Neuronal stem cell (in vitro differentiated cells): ENCODE measurements at regions not wholly inside any gene's neighbourhood (a gene's known extent, or its start where the extent isn't known, plus 50 kb on each side); places are given as distances from the start of the nearest gene placed in this dataset.

Experiments used
- DNase-seq: peaks from one replicate; pipeline ENCODE4 v3.0.0-alpha.2; 2013; ENCODE audit warnings: low spot score
- H2AFZ ChIP-seq: one replicate; pipeline ENCODE4 v1.6.1; 2013; ENCODE audit warnings: mild to moderate bottlenecking, low read length, inconsistent platforms
- H2AK5ac ChIP-seq: 2 replicates; pipeline ENCODE4 v1.6.1; 2013; ENCODE audit warnings: low read depth, mild to moderate bottlenecking, inconsistent platforms, low read length, moderate library complexity, mixed read lengths
- H2BK120ac ChIP-seq: 2 replicates; pipeline ENCODE4 v1.6.1; 2013; ENCODE audit warnings: low read depth, mild to moderate bottlenecking, inconsistent platforms, low read length, moderate library complexity, mixed read lengths
- H2BK12ac ChIP-seq: one replicate; pipeline ENCODE4 v1.6.1; 2013; ENCODE audit warnings: low read length, inconsistent platforms
- H2BK15ac ChIP-seq: 2 replicates; pipeline ENCODE4 v1.6.1; 2013; ENCODE audit warnings: mild to moderate bottlenecking, low read length, inconsistent platforms, mixed read lengths
- H2BK5ac ChIP-seq: one replicate; pipeline ENCODE4 v1.6.1; 2013; ENCODE audit warnings: inconsistent platforms, mild to moderate bottlenecking, low read length, moderate library complexity
- H3K14ac ChIP-seq: one replicate; pipeline ENCODE4 v1.6.1; 2013; ENCODE audit warnings: low read length, inconsistent platforms
- H3K18ac ChIP-seq: 2 replicates; pipeline ENCODE4 v1.6.1; 2013; ENCODE audit warnings: low read length, inconsistent platforms
- H3K23ac ChIP-seq: 2 replicates; pipeline ENCODE4 v1.6.1; 2013; ENCODE audit warnings: low read depth, mild to moderate bottlenecking, mixed read lengths, low read length, inconsistent platforms; ENCODE audit not compliant: poor library complexity
- H3K27ac ChIP-seq: replicated peaks from 3 replicates; pipeline ENCODE4 v1.5.1; 2013; ENCODE audit warnings: low read length, inconsistent platforms
- H3K27me3 ChIP-seq, 3 experiments: 2 replicates each; pipeline ENCODE4 v1.6.1; 2013; ENCODE audit warnings: low read length in 3 of 3, mild to moderate bottlenecking in 2 of 3, inconsistent platforms in 1 of 3, low read depth in 1 of 3, mixed read lengths in 1 of 3, moderate library complexity in 1 of 3; ENCODE audit not compliant: control insufficient read depth in 3 of 3, insufficient read depth in 3 of 3
- H3K36me3 ChIP-seq, 2 donors: replicated peaks in 1 of 2; 2 replicates each; pipeline ENCODE4 v1.6.1; 2013; ENCODE audit warnings: low read length in 2 of 2; ENCODE audit not compliant: control insufficient read depth in 2 of 2, insufficient read depth in 2 of 2
- H3K4ac ChIP-seq: 2 replicates; pipeline ENCODE4 v1.6.1; 2013; ENCODE audit warnings: inconsistent platforms, mild to moderate bottlenecking, low read length, moderate library complexity
- H3K4me1 ChIP-seq, 2 donors: 1 replicate in 1 of 2; 2 replicates in 1 of 2; pipeline ENCODE4 v1.6.1; 2013; ENCODE audit warnings: low read length in 2 of 2, low read depth in 1 of 2; ENCODE audit not compliant: control insufficient read depth in 2 of 2, insufficient read depth in 1 of 2
- H3K4me2 ChIP-seq: one replicate; pipeline ENCODE4 v1.6.1; 2013; ENCODE audit warnings: mild to moderate bottlenecking, low read length, inconsistent platforms; ENCODE audit not compliant: insufficient read depth, poor library complexity, severe bottlenecking
- H3K4me3 ChIP-seq, 2 donors: 2 replicates each; pipeline ENCODE4 v1.5.1; 2013; ENCODE audit warnings: low read length in 2 of 2, mild to moderate bottlenecking in 2 of 2, inconsistent platforms in 1 of 2, moderate library complexity in 1 of 2
- H3K79me1 ChIP-seq: one replicate; pipeline ENCODE4 v1.6.1; 2013; ENCODE audit warnings: low read depth, mild to moderate bottlenecking, inconsistent platforms, low read length, moderate library complexity
- H3K9ac ChIP-seq: one replicate; pipeline ENCODE4 v1.6.1; 2013; ENCODE audit warnings: mild to moderate bottlenecking, low read depth, low read length, inconsistent platforms; ENCODE audit not compliant: poor library complexity
- H3K9me3 ChIP-seq, 2 donors: replicated peaks in 1 of 2; 2 replicates each; pipeline versions ENCODE3 to v1.6.1; 2013; ENCODE audit warnings: low read length in 2 of 2, mild to moderate bottlenecking in 2 of 2, inconsistent platforms in 1 of 2, low read depth in 1 of 2, mixed read lengths in 1 of 2, moderate library complexity in 1 of 2; ENCODE audit not compliant: control insufficient read depth in 2 of 2, insufficient read depth in 1 of 2
- H4K8ac ChIP-seq: one replicate; pipeline ENCODE4 v1.6.1; 2013; ENCODE audit warnings: low read depth, mild to moderate bottlenecking, inconsistent platforms, low read length, moderate library complexity
- H4K91ac ChIP-seq: one replicate; pipeline ENCODE4 v1.6.1; 2013; ENCODE audit warnings: low read length, low read depth, mild to moderate bottlenecking, inconsistent platforms; ENCODE audit not compliant: poor library complexity
- WGBS, 2 donors: extraction: QIAGEN DNeasy Blood & Tissue Kit; methylation state at CpG; one replicate each; pipeline ENCODE4 v1.1.7; 2013; ENCODE audit warnings: missing lambda C conversion rate in 2 of 2, mixed read lengths in 1 of 2; ENCODE audit not compliant: insufficient read length in 2 of 2, insufficient replicate concordance in 1 of 2; ENCODE audit errors: extremely low coverage in 2 of 2; 5-methylcytosine and 5-hydroxymethylcytosine counted together

DNA sequence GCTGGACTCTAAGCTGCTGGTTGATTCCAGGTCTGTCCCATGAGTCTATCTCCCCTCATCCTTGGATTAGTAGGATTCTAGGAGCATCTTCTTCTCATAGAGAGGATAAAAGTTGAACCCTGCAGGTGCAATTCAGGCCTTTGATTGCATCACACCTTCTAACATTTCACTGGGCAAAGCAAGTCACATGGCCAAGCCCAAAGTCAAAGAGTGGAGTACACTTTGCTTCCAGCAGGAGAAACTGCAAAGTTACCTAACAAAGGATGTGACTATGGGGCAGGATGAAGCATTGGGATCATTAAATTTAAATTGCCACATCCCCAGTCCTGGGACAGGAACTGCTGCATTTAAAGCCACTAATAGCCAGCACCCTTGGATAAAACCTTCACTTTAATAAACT lies 51.0 kb upstream of the EGFLAM start:
- H3K27me3 ChIP-seq, result peaks cover 0 to 3% (median 0%) of the 10 kb centered on the region in 3 experiments
- H3K4me2 ChIP-seq, result no peak overlapping the region
- no peak overlapping the region for H4K8ac ChIP-seq
- H2BK120ac ChIP-seq, result no peak overlapping the region
- H3K18ac ChIP-seq, result no peak overlapping the region
- H3K23ac ChIP-seq, result no peak overlapping the region
- H2AFZ ChIP-seq, result no peak overlapping the region
- no peak overlapping the region for H4K91ac ChIP-seq
- H3K9ac ChIP-seq, result no peak overlapping the region
- no peaks in the 10 kb centered on the region for H3K36me3 ChIP-seq
- H2BK5ac ChIP-seq, result no peak overlapping the region
- H3K9me3 ChIP-seq, result no peaks in the 10 kb centered on the region
- no peaks in the 10 kb centered on the region for H3K4me1 ChIP-seq
- no peak overlapping the region for H3K14ac ChIP-seq
- no peak overlapping the region for H3K4me3 ChIP-seq
- H2AK5ac ChIP-seq, result no peak overlapping the region
- H2BK15ac ChIP-seq, result no peak overlapping the region
- H3K27ac ChIP-seq, result no peak overlapping the region
- no peaks in the 10 kb centered on the region for H3K79me1 ChIP-seq
- DNase-seq, result no peak
- no peak overlapping the region for H3K4ac ChIP-seq
- no peak overlapping the region for H2BK12ac ChIP-seq

DNA sequence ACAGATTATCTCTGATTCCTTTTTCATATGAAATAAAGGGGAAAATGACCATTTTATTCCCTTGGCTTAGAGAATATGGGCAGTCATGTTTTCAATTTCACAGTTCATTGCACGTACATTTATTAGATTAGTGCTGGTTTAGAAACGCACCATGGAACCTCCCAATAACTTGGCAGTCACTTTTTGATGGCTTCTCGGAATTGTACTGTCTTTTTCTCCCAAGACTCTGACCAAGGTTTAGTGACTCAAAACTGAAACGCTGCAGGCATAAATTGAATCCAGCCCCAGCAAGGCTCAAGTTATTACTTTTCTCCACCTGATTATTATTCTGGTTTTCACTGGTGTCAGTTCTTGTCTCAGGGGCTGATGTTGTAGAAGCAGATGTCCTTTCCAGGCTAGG lies 55.6 kb upstream of the EGFLAM start:
- no peaks in the 10 kb centered on the region for H3K4me1 ChIP-seq
- H3K9ac ChIP-seq, result no peak overlapping the region
- DNase-seq, result no peak
- H3K14ac ChIP-seq, result no peak overlapping the region
- no peak overlapping the region for H3K4me3 ChIP-seq
- no peak overlapping the region for H3K27ac ChIP-seq
- H2AFZ ChIP-seq, result no peak overlapping the region
- H3K27me3 ChIP-seq, result peaks cover 0 to 3% (median 0%) of the 10 kb centered on the region in 3 experiments
- H2BK15ac ChIP-seq, result no peak overlapping the region
- H3K4ac ChIP-seq, result no peak overlapping the region
- no peak overlapping the region for H2AK5ac ChIP-seq
- H4K91ac ChIP-seq, result no peak overlapping the region
- H2BK5ac ChIP-seq, result no peak overlapping the region
- no peaks in the 10 kb centered on the region for H3K9me3 ChIP-seq
- no peak overlapping the region for H2BK120ac ChIP-seq
- H4K8ac ChIP-seq, result no peak overlapping the region
- H3K4me2 ChIP-seq, result no peak overlapping the region
- no peaks in the 10 kb centered on the region for H3K79me1 ChIP-seq
- WGBS, 2 donors, result no CpG with 5 or more reads among the region's 4 CpGs
- no peak overlapping the region for H3K18ac ChIP-seq
- no peak overlapping the region for H2BK12ac ChIP-seq
- H3K36me3 ChIP-seq, result no peaks in the 10 kb centered on the region
- no peak overlapping the region for H3K23ac ChIP-seq

DNA sequence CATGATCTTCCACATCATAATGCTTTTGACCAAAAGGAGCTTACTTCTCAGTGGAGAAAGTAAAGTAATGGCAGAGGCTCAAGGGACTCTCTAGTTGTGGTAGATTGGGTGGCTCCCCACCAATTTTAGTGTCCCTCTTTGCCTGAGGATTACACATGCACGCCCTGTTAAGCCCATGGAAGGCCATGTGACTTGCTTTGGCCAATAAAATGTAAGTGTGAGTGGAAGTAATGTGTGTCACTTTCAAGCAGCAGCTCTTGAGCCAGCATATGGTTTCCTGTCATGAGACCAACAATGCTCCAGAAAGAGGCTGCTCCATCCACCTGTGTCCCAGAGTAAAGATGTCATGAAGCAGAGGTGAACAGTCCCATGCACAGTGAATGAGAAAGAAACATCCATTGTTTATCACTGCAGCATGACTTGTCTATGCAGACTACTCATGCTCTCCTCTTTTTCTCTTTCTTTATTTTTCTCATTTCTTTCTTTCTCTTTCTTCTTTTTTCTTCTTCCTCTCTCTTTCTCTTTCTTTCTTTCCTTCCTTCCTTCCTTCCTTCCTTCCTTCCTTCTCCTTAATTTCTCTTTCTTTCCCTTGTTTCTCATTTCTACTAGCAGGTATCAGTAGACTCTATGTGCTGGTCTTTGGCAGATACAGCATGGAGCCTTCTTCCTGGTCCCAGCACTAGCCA lies 57.3 kb upstream of the EGFLAM start:
- no CpG with 5 or more reads among the region's 1 CpG for WGBS, 2 donors
- no peaks in the 10 kb centered on the region for H3K9me3 ChIP-seq
- H3K9ac ChIP-seq, result no peak overlapping the region
- H4K8ac ChIP-seq, result no peak overlapping the region
- H3K14ac ChIP-seq, result no peak overlapping the region
- H3K23ac ChIP-seq, result no peak overlapping the region
- H2BK5ac ChIP-seq, result no peak overlapping the region
- no peak overlapping the region for H2AK5ac ChIP-seq
- H3K18ac ChIP-seq, result no peak overlapping the region
- H3K4me3 ChIP-seq, result no peak overlapping the region
- H3K27ac ChIP-seq, result no peak overlapping the region
- no peaks in the 10 kb centered on the region for H3K79me1 ChIP-seq
- H3K4me1 ChIP-seq, result no peaks in the 10 kb centered on the region
- DNase-seq, result no peak
- H2BK120ac ChIP-seq, result no peak overlapping the region
- peaks cover 0 to 6% (median 0%) of the 10 kb centered on the region in 3 experiments for H3K27me3 ChIP-seq
- H3K36me3 ChIP-seq, result no peaks in the 10 kb centered on the region
- H2BK15ac ChIP-seq, result no peak overlapping the region
- H4K91ac ChIP-seq, result no peak overlapping the region
- H3K4me2 ChIP-seq, result no peak overlapping the region
- H3K4ac ChIP-seq, result no peak overlapping the region
- H2BK12ac ChIP-seq, result no peak overlapping the region
- H2AFZ ChIP-seq, result no peak overlapping the region

DNA sequence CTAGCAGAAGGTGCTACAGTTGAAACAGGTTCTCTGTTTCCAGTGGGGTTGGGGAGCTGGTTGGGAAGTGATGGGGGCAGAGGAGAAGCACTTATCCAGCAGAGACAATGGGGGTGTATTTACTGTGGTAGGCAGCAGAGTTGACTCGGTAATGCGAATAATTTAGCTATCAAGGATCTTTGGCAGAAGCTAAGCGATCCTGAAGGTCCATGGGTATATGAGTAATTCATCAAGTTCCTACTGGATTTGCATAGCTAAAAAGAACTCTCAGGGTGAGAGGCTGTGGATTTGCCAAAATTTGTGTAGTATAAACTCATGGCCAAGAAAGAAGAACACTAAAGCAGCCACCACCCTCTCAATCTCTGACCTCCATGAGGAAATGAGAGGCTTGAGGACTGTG lies 61.2 kb upstream of the EGFLAM start:
- Histone ChIP-seq H3K4me2 (no peak overlapping the region), H3K9ac (no peak overlapping the region), H3K14ac (no peak overlapping the region), H3K4me3 (no peak overlapping the region), H3K79me1 (no peaks in the 10 kb centered on the region), H3K27ac (no peak overlapping the region), H3K36me3 (no peaks in the 10 kb centered on the region), H2BK15ac (no peak overlapping the region), H4K91ac (no peak overlapping the region), H2BK120ac (no peak overlapping the region), H3K27me3 (peaks cover 0 to 3% (median 0%) of the 10 kb centered on the region in 3 experiments), H2AFZ (no peak overlapping the region), H3K4me1 (no peaks in the 10 kb centered on the region), H3K4ac (no peak overlapping the region), H3K18ac (no peak overlapping the region), H2AK5ac (no peak overlapping the region), H4K8ac (no peak overlapping the region), H3K9me3 (no peaks in the 10 kb centered on the region), H2BK12ac (no peak overlapping the region), H3K23ac (no peak overlapping the region), H2BK5ac (no peak overlapping the region)
- WGBS, 2 donors, result no CpG with 5 or more reads among the region's 3 CpGs
- no peak for DNase-seq
